Vagina (tissue), 2 donors: ENCODE measurements at regions not wholly inside any gene's neighbourhood (a gene's known extent, or its start where the extent isn't known, plus 50 kb on each side); places are given as distances from the start of the nearest gene placed in this dataset.

ENCODE experiments used
- CTCF ChIP-seq, 3 experiments: fragments of 450-650 bp in 2 of 3; fragments of 200-600 bp in 1 of 3; sonication (generic) in 1 of 3; IDR thresholded peaks; one replicate each; pipeline ENCODE4 v1.5.1; 2017 to 2019; ENCODE audit warnings: antibody characterized with exemption in 3 of 3, mild to moderate bottlenecking in 2 of 3, moderate library complexity in 2 of 3
- POLR2AphosphoS5 ChIP-seq, 2 donors: sonication (generic); formaldehyde crosslinking; IDR thresholded peaks; one replicate each; pipeline ENCODE4 v1.9.0; 2017; ENCODE audit warnings: antibody characterized with exemption in 2 of 2, mild to moderate bottlenecking in 2 of 2, low read depth in 1 of 2; ENCODE audit not compliant: insufficient read depth in 1 of 2

GRCh38 chr12:72829838-72830237 lies 557.7 kb downstream of the TRHDE start:
- TF ChIP-seq CTCF (IDR thresholded peaks at IDR 0.05) (no peak), POLR2AphosphoS5 (IDR thresholded peaks at IDR 0.05; ENCODE audit: insufficient read depth in 1 of 2, low read depth in 1 of 2) (no peak)
